T47D (cell line): ENCODE measurements at regions not wholly inside any gene's neighbourhood (a gene's known extent, or its start where the extent isn't known, plus 50 kb on each side); places are given as distances from the start of the nearest gene placed in this dataset.
A peak's percentile ranks its signal among the peaks of the same experiment; 100 is the strongest.
"Not testable (repeated sequence)": the region's sequence is repeated elsewhere in the genome, so short reads cannot be mapped to it uniquely, and the experiment has no call there.

Experiments used
- DNase-seq, 2 experiments: peaks; one replicate each; pipeline versions ENCODE4 v3.0.0 to v3.0.0-alpha.2; 2011 to 2012; ENCODE audit warnings: low read depth in 1 of 2, low spot score in 1 of 2
- JUND ChIP-seq: IDR thresholded peaks from 2 replicates; pipeline ENCODE4 v1.6.1; 2012; ENCODE audit warnings: low read depth
- in situ Hi-C: cut with HindIII; loops from 2 replicates; pipeline ENCODE4 v1.10.0; 2016; ENCODE audit warnings: low sequenced_read_pairs, low pct_unique_long_range_greater_than_20kb

DNA sequence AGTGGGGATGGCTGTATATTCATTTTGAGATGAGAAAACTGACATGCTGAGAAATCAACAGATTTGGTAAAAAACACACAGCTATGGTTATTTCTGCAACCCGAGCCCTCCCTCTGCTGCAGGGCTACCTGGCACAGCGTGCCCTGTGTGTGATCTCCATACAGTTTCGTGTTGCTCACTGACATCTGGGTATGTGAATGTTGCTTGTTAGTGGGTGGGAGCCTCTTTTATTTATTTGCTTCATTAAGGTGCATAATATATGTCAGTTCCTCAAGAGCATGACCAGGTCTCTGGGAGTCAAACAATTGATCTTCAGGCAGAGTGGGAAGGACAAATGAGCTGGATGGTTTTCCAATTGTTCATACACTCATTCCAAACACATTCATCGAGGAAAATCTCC is 139.1 kb upstream of the FHL2 start:
- no peak for DNase-seq
- in situ Hi-C loops = no loop called here
- TF ChIP-seq JUND = no peak

- no peak for DNase-seq
- in situ Hi-C loops = no loop called here
These were observed 138.6 kb upstream of the FHL2 start for GRCh38 chr2:105537466-105537865.

DNA sequence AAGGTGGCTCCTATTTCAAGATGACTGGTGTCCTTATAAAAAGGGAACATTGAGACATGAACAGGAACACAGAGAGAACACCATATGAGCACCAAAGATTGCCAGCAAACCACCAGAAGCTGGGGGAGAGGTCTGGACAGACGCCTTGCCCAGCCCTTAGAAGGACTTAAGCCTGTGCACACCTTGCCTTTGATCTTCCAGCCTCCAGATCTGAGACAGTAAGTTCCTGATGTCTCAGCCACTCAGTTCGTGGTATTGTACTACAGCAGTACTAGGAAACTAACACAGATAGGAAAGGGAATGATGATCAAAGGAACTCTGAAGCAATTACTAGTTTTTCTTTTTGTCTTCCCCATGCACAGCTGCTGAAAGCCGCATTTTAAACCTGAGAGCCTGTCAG is 137.3 kb upstream of the FHL2 start:
- DNase-seq = no peak
- in situ Hi-C loops = no loop called here
- no peak for TF ChIP-seq JUND

More at GRCh38 chr2:105537466-105537865, 138.6 kb upstream of the FHL2 start:
- no peak for TF ChIP-seq JUND

GRCh38 chr2:105529258-105529657 is 130.4 kb upstream of the FHL2 start:
- DNase-seq, in situ Hi-C loops: not testable (repeated sequence)

GRCh38 chr2:105526000-105526925 is 127.4 kb upstream of the FHL2 start:
- in situ Hi-C loops = no loop called here
- no peak for DNase-seq
- no peak for TF ChIP-seq JUND

GRCh38 chr2:105525201-105525600 is 126.3 kb upstream of the FHL2 start:
- in situ Hi-C loops = no loop called here
- TF ChIP-seq JUND = no peak
- DNase-seq = no peak

DNA sequence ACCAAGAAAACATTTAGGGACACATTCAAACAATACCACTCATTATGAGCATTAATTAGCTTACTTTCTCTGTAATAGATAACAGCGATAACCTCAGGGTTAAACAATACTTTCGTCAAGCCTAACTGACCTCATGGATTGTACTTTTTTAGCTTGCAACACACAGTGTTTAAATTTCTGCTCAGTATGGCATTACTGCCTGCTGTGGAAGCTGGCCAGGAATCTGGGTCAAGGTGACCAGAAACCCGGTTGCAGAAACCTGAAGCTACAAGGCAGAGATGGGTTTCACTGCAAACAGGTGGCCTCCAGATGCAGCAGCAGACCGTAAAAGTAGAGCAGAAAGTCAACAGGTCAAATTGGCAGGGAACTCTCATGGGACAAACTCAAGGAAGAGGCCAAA is 123.8 kb upstream of the FHL2 start:
- in situ Hi-C loops = no loop called here
- TF ChIP-seq JUND = peak; percentile 61; the same call in 1 of the 2 replicates
- DNase-seq = peak in 1 of 2 experiments; percentile 95

DNA sequence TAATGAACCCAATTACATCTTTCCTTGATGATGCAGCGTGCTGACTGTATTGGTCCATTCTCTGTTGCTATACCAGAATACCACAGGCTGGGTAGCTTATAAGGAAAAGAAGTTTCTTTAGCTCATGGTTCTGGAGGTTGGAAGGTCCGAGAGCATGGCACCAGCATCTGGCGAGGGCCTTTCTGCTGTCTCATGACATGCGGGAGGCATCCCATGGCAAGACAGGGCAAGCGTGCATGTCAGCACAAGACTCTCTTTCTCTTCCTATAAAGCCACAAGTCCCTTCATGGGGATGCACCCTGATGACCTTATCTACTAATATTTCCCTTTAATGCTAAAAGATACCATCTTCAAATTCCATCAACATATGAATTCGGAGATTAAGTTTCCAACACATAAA is 122.8 kb upstream of the FHL2 start:
- DNase-seq = no peak
- in situ Hi-C loops = no loop called here
- no peak for TF ChIP-seq JUND

- in situ Hi-C loops = no loop called here
These were observed 122.3 kb upstream of the FHL2 start for GRCh38 chr2:105521176-105521575.

GRCh38 chr2:105519516-105519915 is 120.7 kb upstream of the FHL2 start:
- in situ Hi-C loops = no loop called here
- TF ChIP-seq JUND = no peak
- DNase-seq = no peak

More at GRCh38 chr2:105521176-105521575, 122.3 kb upstream of the FHL2 start:
- peak in 1 of 2 experiments; percentile 66 for DNase-seq
- TF ChIP-seq JUND = no peak

GRCh38 chr2:105518897-105519296 is 120.0 kb upstream of the FHL2 start:
- TF ChIP-seq JUND = no peak
- DNase-seq = peak in 1 of 2 experiments; percentile 78
- in situ Hi-C loops = no loop called here

DNA sequence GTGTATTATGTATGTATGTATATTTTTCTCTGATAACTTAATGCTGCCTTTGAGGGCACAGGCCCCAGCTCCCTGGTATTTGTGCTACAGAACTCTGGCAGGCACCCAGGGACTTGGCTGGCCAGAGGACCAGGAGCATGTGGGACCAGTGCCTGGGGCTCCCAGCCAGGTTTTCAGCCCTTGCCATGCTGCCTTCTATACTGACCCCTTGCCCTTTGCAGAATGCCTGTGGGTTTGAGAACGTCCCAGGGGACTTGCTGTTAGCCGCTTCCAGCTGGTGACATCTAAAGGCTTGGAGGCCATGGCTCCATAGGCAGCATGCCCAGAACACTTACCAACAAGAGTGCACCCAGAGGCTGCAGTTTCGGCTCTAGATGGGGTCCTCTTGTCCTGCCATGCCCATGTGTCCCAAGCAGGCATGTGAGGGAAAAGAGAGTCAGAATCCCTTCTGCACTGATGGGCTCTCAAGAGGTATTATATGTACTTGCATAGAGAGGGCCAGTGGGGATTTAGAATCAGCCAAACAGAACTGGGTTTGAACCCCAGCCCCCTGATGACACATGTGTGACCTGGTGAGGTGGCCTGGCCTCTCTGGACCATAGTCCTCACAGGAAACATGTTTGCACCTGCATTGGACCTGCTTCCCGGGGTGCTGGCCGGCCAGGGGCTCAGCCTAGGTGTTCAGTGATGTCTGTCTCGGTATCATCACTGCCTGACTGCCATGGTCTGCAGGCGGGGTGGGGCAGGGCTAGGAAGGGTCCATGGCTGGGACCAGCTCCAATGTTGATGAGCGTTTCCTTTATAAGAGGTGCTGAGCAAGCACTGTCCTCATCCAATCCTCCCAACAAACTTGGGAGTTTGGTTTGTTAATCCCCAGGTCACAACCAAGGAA is 119.2 kb upstream of the FHL2 start:
- TF ChIP-seq JUND = no peak
- in situ Hi-C loops = no loop called here
- peak in 1 of 2 experiments; percentile 74 for DNase-seq
